GM12874 (cell line): ENCODE measurements at regions not wholly inside any gene's neighbourhood (a gene's known extent, or its start where the extent isn't known, plus 50 kb on each side); places are given as distances from the start of the nearest gene placed in this dataset.

Source experiments
- CTCF ChIP-seq: IDR thresholded peaks from 2 replicates; pipeline ENCODE4 v1.5.1; 2011; ENCODE audit warnings: low read depth, mild to moderate bottlenecking, control low read depth, low read length, moderate library complexity; ENCODE audit not compliant: insufficient read depth

- no peak for TF ChIP-seq CTCF
These were observed 78.7 kb upstream of the GPRC5B start for GRCh38 chr16:19963301-19963700.

GRCh38 chr16:19960183-19960582, 75.5 kb upstream of the GPRC5B start:
- TF ChIP-seq CTCF, result no peak

- TF ChIP-seq CTCF, result no peak
These were observed 75.1 kb upstream of the GPRC5B start for GRCh38 chr16:19959736-19960135.

- TF ChIP-seq CTCF, result no peak
These were observed 63.8 kb upstream of the GPRC5B start for GRCh38 chr16:19948186-19949104.

- no peak for TF ChIP-seq CTCF
These were observed 61.3 kb upstream of the GPRC5B start for GRCh38 chr16:19945934-19946333.

GRCh38 chr16:19940195-19940594, 55.5 kb upstream of the GPRC5B start:
- TF ChIP-seq CTCF, result no peak

- TF ChIP-seq CTCF, result no peak
These were observed 54.9 kb upstream of the GPRC5B start for GRCh38 chr16:19939553-19939952.
